Neural progenitor cell (in vitro differentiated cells): ENCODE measurements at regions not wholly inside any gene's neighbourhood (a gene's known extent, or its start where the extent isn't known, plus 50 kb on each side); places are given as distances from the start of the nearest gene placed in this dataset.

Experiments used
- DNase-seq: peaks from one replicate; pipeline ENCODE4 v3.0.0-alpha.2; 2016; ENCODE audit warnings: low spot score
- H2AFZ ChIP-seq: fragments of 200-600 bp; sonication (generic); replicated peaks from 2 replicates; pipeline ENCODE4 v1.6.1; 2016; ENCODE audit warnings: antibody characterized with exemption
- H3F3A ChIP-seq: fragments of 200-600 bp; sonication (generic); 2 replicates; pipeline ENCODE4 v1.6.1; 2016; ENCODE audit warnings: antibody characterized with exemption, low read depth
- H3K27ac ChIP-seq: fragments of 200-600 bp; sonication (generic); 2 replicates; pipeline ENCODE4 v1.5.1; 2016; ENCODE audit warnings: mild to moderate bottlenecking
- H3K27me3 ChIP-seq: fragments of 200-600 bp; sonication (generic); 2 replicates; pipeline ENCODE4 v1.6.1; 2016; ENCODE audit warnings: mild to moderate bottlenecking, moderate library complexity
- H3K36me3 ChIP-seq: fragments of 200-600 bp; sonication (generic); 2 replicates; pipeline ENCODE4 v1.5.1; 2016
- H3K4me1 ChIP-seq: fragments of 200-600 bp; sonication (generic); 2 replicates; pipeline ENCODE4 v1.6.1; 2016; ENCODE audit warnings: mixed run types
- H3K4me2 ChIP-seq: fragments of 200-600 bp; sonication (generic); 2 replicates; pipeline ENCODE4 v1.6.1; 2016
- H3K4me3 ChIP-seq: fragments of 200-600 bp; sonication (generic); 2 replicates; pipeline ENCODE4 v1.5.1; 2016
- H3K79me2 ChIP-seq: fragments of 200-600 bp; sonication (generic); 2 replicates; pipeline ENCODE4 v1.6.1; 2016; ENCODE audit warnings: low read depth
- H3K9ac ChIP-seq: fragments of 200-600 bp; sonication (generic); 2 replicates; pipeline ENCODE4 v1.6.1; 2016
- H3K9me3 ChIP-seq: fragments of 200-600 bp; sonication (generic); 2 replicates; pipeline ENCODE4 v1.5.1; 2016; ENCODE audit warnings: low read depth
- H4K20me1 ChIP-seq: fragments of 200-600 bp; sonication (generic); 2 replicates; pipeline ENCODE4 v1.6.1; 2016; ENCODE audit warnings: low read depth
- H3K27ac Mint-ChIP-seq: 3 replicates; pipeline ENCODE4 v1.8.0; 2021; ENCODE audit warnings: mixed read lengths
- H3K27me3 Mint-ChIP-seq: 2 replicates; pipeline ENCODE4 v1.8.0; 2022; ENCODE audit warnings: low read depth, mild to moderate bottlenecking, inconsistent platforms, moderate library complexity, mixed read lengths; ENCODE audit not compliant: insufficient read depth
- H3K36me3 Mint-ChIP-seq: 3 replicates; pipeline ENCODE4 v1.8.0; 2021; ENCODE audit warnings: mixed read lengths
- H3K4me1 Mint-ChIP-seq: 3 replicates; pipeline ENCODE4 v1.8.0; 2021; ENCODE audit warnings: mixed read lengths
- H3K4me3 Mint-ChIP-seq: 3 replicates; pipeline ENCODE4 v1.8.0; 2021; ENCODE audit warnings: mild to moderate bottlenecking, moderate library complexity, mixed read lengths
- H3K9me3 Mint-ChIP-seq: 3 replicates; pipeline ENCODE4 v1.8.0; 2020; ENCODE audit warnings: mixed read lengths
- EZH2 ChIP-seq: fragments of 200-600 bp; sonication (generic); IDR thresholded peaks from 2 replicates; pipeline ENCODE4 v1.6.1; 2017; ENCODE audit warnings: antibody characterized with exemption, mild to moderate bottlenecking, moderate library complexity
- EZH2phosphoT487 ChIP-seq: fragments of 200-600 bp; sonication (generic); IDR thresholded peaks from 2 replicates; pipeline ENCODE4 v1.6.1; 2017; ENCODE audit warnings: antibody characterized with exemption
- TF ChIP-seq, protein P1 (sequence below): fragments of 200-600 bp; sonication (generic); IDR thresholded peaks from 2 replicates; pipeline ENCODE4 v1.5.1; 2017; ENCODE audit warnings: antibody characterized with exemption, mild to moderate bottlenecking

DNA sequence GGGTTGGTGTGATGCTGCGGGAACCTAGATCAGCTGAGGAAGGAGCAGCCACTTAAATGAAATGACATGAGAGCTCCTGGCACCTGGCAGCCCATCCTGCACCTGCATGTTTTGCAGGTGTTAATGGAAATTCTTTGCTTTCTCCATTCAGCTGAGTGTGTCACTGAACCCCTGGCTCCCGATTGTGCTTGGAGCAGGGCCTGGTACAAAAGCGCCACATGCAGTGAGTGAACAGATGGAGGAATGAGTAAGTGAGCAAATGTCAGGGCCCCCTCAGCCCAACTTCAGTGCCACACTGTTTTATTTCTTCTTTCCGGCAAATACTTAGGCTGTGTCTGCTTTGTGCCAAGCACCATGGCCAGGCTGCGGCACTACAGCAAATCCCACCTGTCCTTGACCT is 132.2 kb downstream of the ASB7 start:
- Mint-ChIP-seq H3K36me3 (no peaks in the 10 kb centered on the region), H3K4me3 (no peak overlapping the region), H3K4me1 (peaks cover 15% of the 10 kb centered on the region), H3K27ac (no peak overlapping the region), H3K9me3 (no peaks in the 10 kb centered on the region), H3K27me3 (peaks cover 10% of the 10 kb centered on the region)
- no peak overlapping the region for H2AFZ ChIP-seq
- H3K9me3 ChIP-seq = no peaks in the 10 kb centered on the region
- peaks cover 10% of the 10 kb centered on the region for H3F3A ChIP-seq
- TF ChIP-seq EZH2phosphoT487 (no peak), EZH2 (no peak)
- TF ChIP-seq, protein P1, sequence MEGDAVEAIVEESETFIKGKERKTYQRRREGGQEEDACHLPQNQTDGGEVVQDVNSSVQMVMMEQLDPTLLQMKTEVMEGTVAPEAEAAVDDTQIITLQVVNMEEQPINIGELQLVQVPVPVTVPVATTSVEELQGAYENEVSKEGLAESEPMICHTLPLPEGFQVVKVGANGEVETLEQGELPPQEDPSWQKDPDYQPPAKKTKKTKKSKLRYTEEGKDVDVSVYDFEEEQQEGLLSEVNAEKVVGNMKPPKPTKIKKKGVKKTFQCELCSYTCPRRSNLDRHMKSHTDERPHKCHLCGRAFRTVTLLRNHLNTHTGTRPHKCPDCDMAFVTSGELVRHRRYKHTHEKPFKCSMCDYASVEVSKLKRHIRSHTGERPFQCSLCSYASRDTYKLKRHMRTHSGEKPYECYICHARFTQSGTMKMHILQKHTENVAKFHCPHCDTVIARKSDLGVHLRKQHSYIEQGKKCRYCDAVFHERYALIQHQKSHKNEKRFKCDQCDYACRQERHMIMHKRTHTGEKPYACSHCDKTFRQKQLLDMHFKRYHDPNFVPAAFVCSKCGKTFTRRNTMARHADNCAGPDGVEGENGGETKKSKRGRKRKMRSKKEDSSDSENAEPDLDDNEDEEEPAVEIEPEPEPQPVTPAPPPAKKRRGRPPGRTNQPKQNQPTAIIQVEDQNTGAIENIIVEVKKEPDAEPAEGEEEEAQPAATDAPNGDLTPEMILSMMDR = no peak
- H3K9ac ChIP-seq = no peak overlapping the region
- H4K20me1 ChIP-seq = no peaks in the 10 kb centered on the region
- no peaks in the 10 kb centered on the region for H3K36me3 ChIP-seq
- no peaks in the 10 kb centered on the region for H3K79me2 ChIP-seq
- H3K4me3 ChIP-seq = no peak overlapping the region
- DNase-seq = no peak
- H3K4me1 ChIP-seq = peaks cover 4% of the 10 kb centered on the region
- no peaks in the 10 kb centered on the region for H3K27me3 ChIP-seq
- H3K27ac ChIP-seq = no peak overlapping the region
- no peak overlapping the region for H3K4me2 ChIP-seq

DNA sequence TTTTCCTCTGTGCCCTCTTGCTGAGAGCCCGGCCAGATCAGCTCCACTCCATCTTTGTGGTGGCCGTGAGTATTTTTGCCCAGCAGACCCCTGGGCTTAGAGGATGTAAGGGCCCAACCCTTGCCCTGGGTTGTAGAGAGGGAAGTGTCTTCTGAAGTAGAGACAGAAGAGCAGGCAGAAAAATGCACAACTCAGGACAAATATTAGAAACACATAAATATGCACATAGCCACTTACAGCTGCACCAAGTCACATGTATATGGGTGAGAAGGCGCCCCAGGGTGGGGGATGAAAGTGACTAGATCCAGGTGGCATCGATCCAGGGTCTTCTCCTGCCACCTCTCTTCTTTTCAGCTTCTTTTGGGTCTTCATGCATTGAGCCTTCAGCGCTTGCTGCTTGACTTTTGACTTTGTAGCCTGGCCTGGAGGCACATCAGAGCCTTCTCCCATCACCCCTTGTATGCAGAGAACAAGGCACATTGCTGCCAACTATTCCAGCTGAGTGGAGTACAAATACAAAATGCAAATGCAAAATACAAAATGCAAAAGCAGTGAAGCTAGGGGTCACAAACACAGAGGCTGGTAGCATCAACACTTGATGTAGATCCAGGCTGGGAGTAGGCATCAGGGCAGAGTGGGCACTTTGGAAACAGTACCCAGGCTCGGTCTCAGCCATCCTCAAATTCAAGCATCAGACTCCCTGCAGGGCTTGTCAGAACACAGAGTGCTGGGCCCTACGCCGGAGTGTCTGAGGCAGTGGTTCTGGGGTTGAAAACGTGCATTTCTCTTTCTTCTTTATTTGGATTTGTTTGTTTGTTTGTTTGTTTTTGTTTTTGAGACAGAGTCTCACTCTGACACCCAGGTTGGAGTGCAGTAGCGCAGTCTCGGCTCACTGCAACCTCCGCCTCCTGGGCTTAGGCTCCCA is 133.0 kb downstream of the ASB7 start:
- TF ChIP-seq EZH2 = no peak
- TF ChIP-seq, protein P1 = no peak
- no peak for TF ChIP-seq EZH2phosphoT487
- Histone ChIP-seq H2AFZ (no peak overlapping the region), H3K36me3 (no peaks in the 10 kb centered on the region), H3K4me1 (peaks cover 4% of the 10 kb centered on the region), H3F3A (peaks cover 10% of the 10 kb centered on the region), H3K27ac (no peak overlapping the region), H3K4me3 (no peak overlapping the region), H3K9ac (no peak overlapping the region), H3K27me3 (no peaks in the 10 kb centered on the region), H3K79me2 (no peaks in the 10 kb centered on the region), H4K20me1 (no peaks in the 10 kb centered on the region), H3K4me2 (no peak overlapping the region), H3K9me3 (no peaks in the 10 kb centered on the region)
- H3K4me1 Mint-ChIP-seq = peaks cover 15% of the 10 kb centered on the region
- no peak overlapping the region for H3K27ac Mint-ChIP-seq
- no peak overlapping the region for H3K4me3 Mint-ChIP-seq
- H3K36me3 Mint-ChIP-seq = no peaks in the 10 kb centered on the region
- DNase-seq = no peak
- no peaks in the 10 kb centered on the region for H3K9me3 Mint-ChIP-seq
- peaks cover 10% of the 10 kb centered on the region for H3K27me3 Mint-ChIP-seq

DNA sequence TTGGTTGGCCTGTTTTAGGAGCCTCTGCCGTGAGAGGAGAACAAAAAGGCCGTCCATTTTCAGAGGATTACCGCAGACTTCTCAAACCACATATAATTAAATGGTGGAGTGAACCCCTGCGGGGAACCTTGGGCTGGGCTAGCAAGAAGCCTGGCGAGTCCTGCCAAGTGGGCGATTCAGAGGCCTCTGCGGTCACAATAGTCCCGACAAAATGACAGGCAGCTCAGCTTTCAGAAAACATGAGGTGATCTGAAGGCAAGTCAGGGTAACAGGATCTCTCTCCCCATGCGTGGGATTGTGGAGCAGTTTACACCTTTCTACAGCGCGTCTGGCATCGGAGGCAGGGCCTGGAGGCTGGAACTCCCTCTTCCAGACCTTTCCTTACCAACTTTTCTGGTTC is 134.8 kb downstream of the ASB7 start:
- Histone ChIP-seq H3K27ac (no peak overlapping the region), H3K9me3 (no peaks in the 10 kb centered on the region), H3K4me3 (no peak overlapping the region), H2AFZ (peak overlapping the region; percentile 38), H3K27me3 (no peaks in the 10 kb centered on the region), H3K4me2 (peak overlapping the region; percentile 20), H3K79me2 (no peaks in the 10 kb centered on the region), H3K4me1 (peaks cover 4% of the 10 kb centered on the region), H3F3A (peaks cover 10% of the 10 kb centered on the region), H3K36me3 (no peaks in the 10 kb centered on the region), H4K20me1 (no peaks in the 10 kb centered on the region), H3K9ac (no peak overlapping the region)
- DNase-seq = peak; percentile 61
- Mint-ChIP-seq H3K9me3 (no peaks in the 10 kb centered on the region), H3K36me3 (no peaks in the 10 kb centered on the region), H3K4me1 (peaks cover 9% of the 10 kb centered on the region), H3K27me3 (peaks cover 6% of the 10 kb centered on the region), H3K27ac (no peak overlapping the region), H3K4me3 (no peak overlapping the region)
- TF ChIP-seq EZH2 = no peak
- TF ChIP-seq, protein P1 = no peak
- TF ChIP-seq EZH2phosphoT487 = no peak
